Thoracic aorta (tissue), 2 donors: ENCODE measurements at regions not wholly inside any gene's neighbourhood (a gene's known extent, or its start where the extent isn't known, plus 50 kb on each side); places are given as distances from the start of the nearest gene placed in this dataset.

Experiments used
- ATAC-seq: fragments of 150-250 bp; one replicate; pipeline ENCODE4 v1.8.0; 2017; ENCODE audit warnings: low read depth; ENCODE audit not compliant: insufficient number of reproducible peaks, low FRiP score
- DNase-seq: peaks from one replicate; pipeline ENCODE4 v3.0.0-alpha.2; 2020; ENCODE audit warnings: low spot score
- H3K27ac ChIP-seq, 2 donors: fragments of 200-600 bp; sonication (generic); 1 replicate in 1 of 2; 2 replicates in 1 of 2; pipeline ENCODE4 v1.5.1; 2016; ENCODE audit warnings: mild to moderate bottlenecking in 2 of 2, moderate library complexity in 2 of 2
- H3K27me3 ChIP-seq: fragments of 200-600 bp; sonication (generic); replicated peaks from 2 replicates; pipeline ENCODE4 v1.6.0; 2016; ENCODE audit warnings: mild to moderate bottlenecking; ENCODE audit not compliant: insufficient read depth
- H3K36me3 ChIP-seq: fragments of 200-600 bp; sonication (generic); one replicate; pipeline ENCODE4 v1.5.1; 2016
- H3K4me1 ChIP-seq, 2 donors: fragments of 200-600 bp; sonication (generic); 1 replicate in 1 of 2; 2 replicates in 1 of 2; pipeline versions ENCODE4 v1.5.1 to v1.6.0; 2016; ENCODE audit warnings: low read depth in 2 of 2, mild to moderate bottlenecking in 1 of 2; ENCODE audit not compliant: control insufficient read depth in 1 of 2
- H3K4me3 ChIP-seq: fragments of 200-600 bp; sonication (generic); 2 replicates; pipeline ENCODE4 v1.5.1; 2016; ENCODE audit warnings: mild to moderate bottlenecking
- H3K9me3 ChIP-seq: fragments of 200-600 bp; sonication (generic); 2 replicates; pipeline ENCODE4 v1.5.1; 2016
- CTCF ChIP-seq: fragments of 200-600 bp; sonication (generic); IDR thresholded peaks from one replicate; pipeline ENCODE4 v1.5.1; 2019; ENCODE audit warnings: antibody characterized with exemption

- Histone ChIP-seq H3K9me3 (no peaks in the 10 kb centered on the region), H3K27me3 (no peaks in the 10 kb centered on the region), H3K4me3 (no peak overlapping the region), H3K27ac (no peak overlapping the region), H3K36me3 (no peaks in the 10 kb centered on the region), H3K4me1 (peaks cover 4% of the 10 kb centered on the region in 2 donors)
- no peak for TF ChIP-seq CTCF
- DNase-seq (no peak), ATAC-seq (no peak)
These were observed 359.6 kb downstream of the FOXO1 start for GRCh38 chr13:40306817-40307216.

GRCh38 chr13:40309881-40310280 lies 356.6 kb downstream of the FOXO1 start:
- Histone ChIP-seq H3K27ac (no peak overlapping the region), H3K4me1 (peaks cover 4% of the 10 kb centered on the region in 2 donors), H3K27me3 (no peaks in the 10 kb centered on the region), H3K9me3 (no peaks in the 10 kb centered on the region), H3K36me3 (no peaks in the 10 kb centered on the region), H3K4me3 (no peak overlapping the region)
- ATAC-seq (no peak), DNase-seq (no peak)
- TF ChIP-seq CTCF = no peak

DNA sequence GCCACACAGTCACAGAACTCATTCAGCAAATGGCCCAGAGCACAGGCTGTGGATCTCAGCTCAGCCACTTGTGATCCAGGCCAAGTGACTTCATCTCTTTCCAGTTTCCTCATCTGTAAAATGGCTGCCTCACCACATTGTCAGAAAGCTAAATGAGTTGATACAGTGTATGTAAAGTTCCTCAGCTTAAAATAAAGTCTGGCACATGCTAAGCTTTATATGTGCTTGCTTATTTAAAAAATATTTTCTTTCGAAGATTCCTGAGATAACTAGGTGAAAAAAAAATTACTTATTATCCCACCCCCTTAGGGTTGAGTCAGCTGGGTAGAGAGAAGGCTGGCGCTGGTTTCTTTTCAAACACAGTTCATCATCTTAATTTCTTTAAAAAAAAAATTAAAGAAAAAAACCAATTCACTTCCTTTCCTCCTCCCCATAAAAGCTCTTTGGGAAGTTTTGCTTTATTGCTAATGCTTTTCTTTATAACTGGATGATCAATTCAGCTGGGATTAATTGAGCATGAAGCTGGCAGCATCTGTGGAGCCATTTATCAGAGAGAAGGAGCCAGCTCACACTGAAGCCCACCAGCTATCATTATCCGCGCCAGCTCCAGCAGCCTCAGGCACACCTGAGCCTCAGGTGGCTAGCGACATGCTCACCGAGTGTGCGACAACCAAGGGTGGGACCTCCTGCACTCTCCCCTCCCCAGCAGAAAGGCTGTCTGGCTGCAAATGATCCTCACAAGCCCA lies 354.9 kb downstream of the FOXO1 start:
- DNase-seq = no peak
- Histone ChIP-seq H3K36me3 (no peaks in the 10 kb centered on the region), H3K4me1 (peaks cover 4% of the 10 kb centered on the region in 2 donors), H3K27ac (no peak overlapping the region), H3K4me3 (no peak overlapping the region), H3K9me3 (no peaks in the 10 kb centered on the region), H3K27me3 (no peaks in the 10 kb centered on the region)
- TF ChIP-seq CTCF = no peak
- no peak for ATAC-seq

DNA sequence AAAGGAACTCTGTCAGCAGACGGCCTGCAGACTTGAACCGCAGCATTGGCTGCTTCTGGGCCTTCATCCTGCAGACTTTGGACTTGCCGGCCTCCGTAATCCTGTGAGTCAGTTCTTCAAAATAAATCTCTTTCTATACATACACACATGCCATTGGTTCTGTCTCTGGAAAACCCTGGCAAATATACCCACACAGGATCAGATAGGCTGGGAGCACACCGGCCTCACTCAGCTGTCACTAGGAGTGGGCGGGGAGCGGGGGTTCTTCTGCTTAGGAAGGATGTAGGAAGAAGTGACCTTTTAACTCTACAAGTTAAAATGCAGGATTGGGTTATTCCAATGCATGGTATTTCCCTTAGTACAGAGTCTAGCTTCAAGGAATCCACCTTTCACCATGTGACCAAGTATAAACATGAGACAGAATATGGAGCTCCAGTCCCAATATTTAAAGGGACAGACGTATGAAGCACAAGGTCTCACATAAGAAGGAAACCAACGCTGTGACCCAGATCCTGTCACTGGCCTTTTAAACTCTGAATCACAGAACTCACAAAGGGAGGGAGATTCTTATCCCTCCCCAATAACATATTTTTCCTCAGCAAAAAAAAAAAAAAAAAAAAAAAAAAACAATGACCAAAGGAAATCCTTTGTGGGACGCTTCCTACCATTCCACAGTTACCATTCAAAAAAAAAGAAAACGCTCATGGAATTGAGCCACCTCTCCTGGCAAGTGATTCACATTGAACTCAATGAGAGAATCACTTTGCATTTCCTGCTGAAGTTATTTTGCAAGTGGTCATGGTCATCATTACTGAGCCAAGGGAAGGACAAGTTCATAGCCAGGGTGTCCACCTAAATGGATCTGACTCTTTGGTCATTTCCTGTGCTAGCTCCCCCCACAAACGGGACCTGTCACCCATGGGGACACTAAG lies 352.9 kb downstream of the FOXO1 start:
- no peak overlapping the region for H3K27ac ChIP-seq
- DNase-seq (no peak), ATAC-seq (no peak)
- H3K36me3 ChIP-seq = no peaks in the 10 kb centered on the region
- no peak overlapping the region for H3K4me3 ChIP-seq
- H3K4me1 ChIP-seq = peaks cover 4 to 9% of the 10 kb centered on the region in 2 donors
- TF ChIP-seq CTCF = no peak
- H3K9me3 ChIP-seq = no peaks in the 10 kb centered on the region
- H3K27me3 ChIP-seq = no peaks in the 10 kb centered on the region

DNA sequence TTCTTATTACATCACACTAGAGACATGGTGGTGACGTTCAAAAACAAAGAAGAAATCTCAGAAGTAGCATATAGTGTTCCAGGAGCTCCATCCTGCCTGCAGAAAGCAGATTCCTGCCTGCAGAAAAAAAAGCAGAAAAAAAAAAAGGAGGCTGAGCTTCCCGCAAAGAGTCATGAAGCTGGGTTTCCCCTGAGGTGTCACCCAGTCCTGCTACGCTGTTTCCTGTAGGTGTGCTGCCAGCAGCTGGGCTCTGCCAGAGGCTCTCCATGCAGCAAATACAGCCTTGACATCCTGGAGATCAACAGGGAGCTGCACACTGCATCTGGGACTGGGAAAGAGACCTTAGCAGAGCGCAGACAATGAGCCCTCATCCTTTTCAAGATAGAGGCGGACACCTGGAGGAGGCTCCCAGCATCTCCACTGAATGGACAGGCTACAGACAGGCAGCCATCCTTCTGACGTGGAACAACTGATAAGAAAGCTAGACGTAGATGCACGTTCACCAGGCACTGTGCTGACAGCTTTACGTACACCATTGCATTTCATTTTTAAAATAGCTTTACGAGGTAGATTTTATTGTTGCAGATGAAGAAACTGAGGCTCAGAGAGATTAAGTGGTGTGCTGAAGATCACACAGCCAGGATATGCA lies 350.9 kb downstream of the FOXO1 start:
- H3K9me3 ChIP-seq = no peaks in the 10 kb centered on the region
- H3K27me3 ChIP-seq = no peaks in the 10 kb centered on the region
- H3K36me3 ChIP-seq = no peaks in the 10 kb centered on the region
- no peak for TF ChIP-seq CTCF
- no peak overlapping the region for H3K4me3 ChIP-seq
- H3K27ac ChIP-seq = no peak overlapping the region
- DNase-seq (no peak), ATAC-seq (no peak)
- peaks cover 4 to 10% of the 10 kb centered on the region in 2 donors for H3K4me1 ChIP-seq
